GM12878 (cell line): ENCODE measurements at regions not wholly inside any gene's neighbourhood (a gene's known extent, or its start where the extent isn't known, plus 50 kb on each side); places are given as distances from the start of the nearest gene placed in this dataset.

Experiments
- ATAC-seq: fragments of 200-7000 bp; cut with Tn5 transposase; 3 replicates; pipeline ENCODE4 v1.9.1; 2020; ENCODE audit warnings: mild to moderate bottlenecking, moderate library complexity
- BruUV-seq: library from RNA; stranded (reverse); fragments of 400-500 nt; replicated peaks from 2 replicates; lab custom pipeline; 2021; lab: Mats Ljungman, UMichigan
- CTCF ChIA-PET: fragments of 300-600 bp; sonication (Branson Sonifier 250); formaldehyde crosslinking; extraction: SDS; loops from one replicate; lab custom pipeline; 2021; ENCODE audit warnings: inconsistent platforms; lab: Yijun Ruan, JAX
- POLR2A ChIA-PET: fragments of 350-600 bp; formaldehyde crosslinking; extraction: SDS; loops from one replicate; lab custom pipeline; 2021; ENCODE audit warnings: inconsistent platforms; lab: Charles Lee
- RAD21 ChIA-PET: fragments of 300-600 bp; sonication (Branson Sonifier 250); formaldehyde crosslinking; loops from one replicate; lab custom pipeline; 2023; ENCODE audit warnings: antibody characterized with exemption; ENCODE audit not compliant: unreplicated experiment; lab: Charles Lee
- SMC1A ChIA-PET: fragments of 300-600 bp; sonication (Branson Sonifier 250); formaldehyde crosslinking; loops from one replicate; lab custom pipeline; 2023; ENCODE audit not compliant: unreplicated experiment, uncharacterized antibody; lab: Charles Lee
- DNase-seq: peaks from one replicate; pipeline ENCODE4 v3.0.0-alpha.2; 2011; ENCODE audit warnings: low read depth, low spot score
- FAIRE-seq: peaks from 3 replicates; lab custom pipeline; 2011; peaks lifted over from hg19 to GRCh38; lab: Jason Lieb, UNC
- H2AFZ ChIP-seq: 2 replicates; pipeline ENCODE4 v1.6.0; 2011; ENCODE audit warnings: low read depth, low read length, control low read depth; ENCODE audit not compliant: control insufficient read depth
- H3K27ac ChIP-seq: 2 replicates; pipeline ENCODE4 v1.5.1; 2011; ENCODE audit warnings: control low read depth; ENCODE audit not compliant: control insufficient read depth, insufficient read depth
- H3K27me3 ChIP-seq, 2 experiments: replicated peaks in 1 of 2; 2 replicates each; pipeline versions ENCODE4 v1.6.0 to v1.6.1; 2011; ENCODE audit warnings: low read length in 1 of 2; ENCODE audit not compliant: control insufficient read depth in 2 of 2, insufficient read depth in 2 of 2
- H3K36me3 ChIP-seq, 2 experiments: 2 replicates each; pipeline ENCODE4 v1.5.1; 2011; ENCODE audit warnings: low read length in 1 of 2; ENCODE audit not compliant: control insufficient read depth in 2 of 2, insufficient read depth in 2 of 2
- H3K4me1 ChIP-seq: 2 replicates; pipeline ENCODE4 v1.6.1; 2011; ENCODE audit warnings: mild to moderate bottlenecking, low read length, moderate library complexity, mixed read lengths; ENCODE audit not compliant: control insufficient read depth, insufficient read depth
- H3K4me2 ChIP-seq: 2 replicates; pipeline ENCODE4 v1.6.0; 2011; ENCODE audit warnings: control low read depth; ENCODE audit not compliant: control insufficient read depth, insufficient read depth
- H3K4me3 ChIP-seq: fragments of 200-600 bp; sonication (generic); 2 replicates; pipeline ENCODE4 v1.5.1; 2016
- H3K79me2 ChIP-seq: 2 replicates; pipeline ENCODE4 v1.6.0; 2011; ENCODE audit warnings: low read length; ENCODE audit not compliant: control insufficient read depth, insufficient read depth
- H3K9ac ChIP-seq: 2 replicates; pipeline ENCODE4 v1.8.0; 2011; ENCODE audit warnings: low read length, control low read depth, mixed read lengths; ENCODE audit not compliant: control insufficient read depth, insufficient read depth
- H3K9me3 ChIP-seq: replicated peaks from 3 replicates; pipeline ENCODE4 v1.5.1; 2011; ENCODE audit warnings: mild to moderate bottlenecking, low read length; ENCODE audit not compliant: control insufficient read depth, insufficient read depth
- H4K20me1 ChIP-seq: 2 replicates; pipeline ENCODE4 v1.6.0; 2011; ENCODE audit not compliant: control insufficient read depth, insufficient read depth
- CBX3 ChIP-seq: fragments of 200-600 bp; sonication (generic); IDR thresholded peaks from 2 replicates; pipeline ENCODE4 v1.6.1; 2016; ENCODE audit warnings: low read depth, borderline replicate concordance
- CEBPB ChIP-seq, 2 experiments: fragments of 150-350 bp in 1 of 2; IDR thresholded peaks; 2 replicates each; pipeline ENCODE4 v1.6.1; 2012 to 2014; ENCODE audit warnings: low read depth in 2 of 2, low read length in 2 of 2, borderline replicate concordance in 1 of 2, inconsistent platforms in 1 of 2
- EP300 ChIP-seq, 2 experiments: fragments of 150-350 bp in 1 of 2; IDR thresholded peaks; 2 replicates each; pipeline ENCODE4 v1.6.1; 2011 to 2012; ENCODE audit warnings: low read depth in 2 of 2, low read length in 2 of 2, borderline replicate concordance in 1 of 2, improper control_type of control experiment in 1 of 2, inconsistent platforms in 1 of 2; ENCODE audit not compliant: control insufficient read depth in 1 of 2
- GATAD2B ChIP-seq: fragments of 450-650 bp; conservative IDR thresholded peaks from 2 replicates; pipeline ENCODE4 v1.6.1; 2017; ENCODE audit warnings: low read depth, mild to moderate bottlenecking, moderate library complexity
- NFYB ChIP-seq: IDR thresholded peaks from 2 replicates; pipeline ENCODE4 v1.6.1; 2011; ENCODE audit warnings: low read depth, mild to moderate bottlenecking, low read length, improper control_type of control experiment, moderate library complexity; ENCODE audit not compliant: insufficient read depth
- PAX5 ChIP-seq: IDR thresholded peaks from 2 replicates; pipeline ENCODE4 v1.6.1; 2011; ENCODE audit warnings: low read depth, low read length, borderline replicate concordance
- PKNOX1 ChIP-seq: fragments of 450-650 bp; IDR thresholded peaks from 2 replicates; pipeline ENCODE4 v1.6.1; 2016; ENCODE audit warnings: mild to moderate bottlenecking
- SMAD1 ChIP-seq: fragments of 450-650 bp; IDR thresholded peaks from 2 replicates; pipeline ENCODE4 v1.6.1; 2018; ENCODE audit warnings: mild to moderate bottlenecking, low read depth; ENCODE audit not compliant: partially characterized antibody
- SMAD5 ChIP-seq: IDR thresholded peaks from 2 replicates; pipeline ENCODE4 v1.6.1; 2016; ENCODE audit warnings: antibody characterized with exemption, low read depth
- SPI1 ChIP-seq: IDR thresholded peaks from 2 replicates; pipeline ENCODE4 v1.6.1; 2011; ENCODE audit warnings: low read depth, mild to moderate bottlenecking, low read length, moderate library complexity, borderline replicate concordance; ENCODE audit not compliant: insufficient read depth
- TARDBP ChIP-seq: IDR thresholded peaks from 2 replicates; pipeline ENCODE4 v1.6.1; 2016; ENCODE audit warnings: borderline replicate concordance
- TCF7 ChIP-seq: IDR thresholded peaks from 2 replicates; pipeline ENCODE4 v1.6.1; 2014; ENCODE audit warnings: antibody characterized with exemption, borderline replicate concordance
- ZNF207 ChIP-seq: fragments of 450-650 bp; IDR thresholded peaks from 2 replicates; pipeline ENCODE4 v1.6.1; 2014; ENCODE audit warnings: antibody characterized with exemption, mild to moderate bottlenecking, borderline replicate concordance
- ZZZ3 ChIP-seq: IDR thresholded peaks from 2 replicates; pipeline ENCODE4 v1.6.1; 2011; ENCODE audit warnings: low read depth; ENCODE audit not compliant: control insufficient read depth, insufficient read length
- WGBS: methylation state at CpG from one replicate; pipeline ENCODE4 v1.1.6; 2016; ENCODE audit warnings: low lambda C conversion rate; ENCODE audit not compliant: insufficient replicate concordance, insufficient coverage; ENCODE audit errors: missing lambda C conversion rate; 5-methylcytosine and 5-hydroxymethylcytosine counted together
- in situ Hi-C: fragments of 300-500 bp; cut with MboI; formaldehyde crosslinking; loops from 9 replicates; pipeline ENCODE4 v1.14.3; 2018; ENCODE audit warnings: mixed read lengths
- intact Hi-C: fragments of 100-400 bp; cut with micrococcal nuclease; formaldehyde crosslinking; loops from one replicate; pipeline ENCODE4 v1.14.2; 2022; ENCODE audit not compliant: unreplicated experiment
- TF ChIP-seq, protein P1 (sequence below): fragments of 450-650 bp; IDR thresholded peaks from 2 replicates; pipeline ENCODE4 v1.6.1; 2016; ENCODE audit warnings: mild to moderate bottlenecking
- TF ChIP-seq, protein P2 (sequence below): fragments of 450-650 bp; formaldehyde crosslinking; IDR thresholded peaks from 2 replicates; pipeline ENCODE4 v1.4.0; 2020; ENCODE audit warnings: mild to moderate bottlenecking, moderate library complexity

- Histone ChIP-seq H4K20me1 (no peaks in the 10 kb centered on the region), H3K4me1 (no peaks in the 10 kb centered on the region), H3K9ac (no peak overlapping the region), H3K79me2 (no peaks in the 10 kb centered on the region), H3K27ac (no peak overlapping the region), H3K9me3 (no peaks in the 10 kb centered on the region), H3K36me3 (no peaks in the 10 kb centered on the region), H3K27me3 (no peaks in the 10 kb centered on the region), H2AFZ (no peak overlapping the region), H3K4me3 (no peak overlapping the region), H3K4me2 (no peak overlapping the region)
- in situ Hi-C loops, result no loop called here
- peak; percentile 44; the same call in 2 of the 3 replicates for ATAC-seq
- no TSS peak for BruUV-seq
- ChIA-PET CTCF (interaction anchor here (1.0 kb wide), 1 partner anchor 17 kb away, joined by 3 read pairs; no protein-coding TSS in a partner anchor), POLR2A (no interaction called here), RAD21 (interaction anchor here (1.1 kb wide), 1 partner anchor 15 kb away, joined by 3 read pairs; no protein-coding TSS in a partner anchor), SMC1A (interaction anchor here (0.9 to 1.4 kb wide), 2 partner anchors 9 to 20 kb away, joined by 3 to 4 read pairs; no protein-coding TSS in a partner anchor)
- DNase-seq, result no peak
- TF ChIP-seq CEBPB (IDR thresholded peaks at IDR 0.05; ENCODE audit: borderline replicate concordance in 1 of 2, low read depth in 2 of 2, low read length in 2 of 2) (no peak), GATAD2B (no peak), SMAD5 (no peak), TARDBP (no peak), PAX5 (no peak), SMAD1 (no peak), CBX3 (no peak), TCF7 (no peak), EP300 (IDR thresholded peaks at IDR 0.05; ENCODE audit: borderline replicate concordance in 1 of 2, control insufficient read depth in 1 of 2, low read depth in 2 of 2, low read length in 2 of 2) (no peak), ZZZ3 (no peak), ZNF207 (no peak), SPI1 (no peak; the same call in 1 of the 2 replicates), NFYB (no peak), PKNOX1 (no peak)
- TF ChIP-seq, protein P1, sequence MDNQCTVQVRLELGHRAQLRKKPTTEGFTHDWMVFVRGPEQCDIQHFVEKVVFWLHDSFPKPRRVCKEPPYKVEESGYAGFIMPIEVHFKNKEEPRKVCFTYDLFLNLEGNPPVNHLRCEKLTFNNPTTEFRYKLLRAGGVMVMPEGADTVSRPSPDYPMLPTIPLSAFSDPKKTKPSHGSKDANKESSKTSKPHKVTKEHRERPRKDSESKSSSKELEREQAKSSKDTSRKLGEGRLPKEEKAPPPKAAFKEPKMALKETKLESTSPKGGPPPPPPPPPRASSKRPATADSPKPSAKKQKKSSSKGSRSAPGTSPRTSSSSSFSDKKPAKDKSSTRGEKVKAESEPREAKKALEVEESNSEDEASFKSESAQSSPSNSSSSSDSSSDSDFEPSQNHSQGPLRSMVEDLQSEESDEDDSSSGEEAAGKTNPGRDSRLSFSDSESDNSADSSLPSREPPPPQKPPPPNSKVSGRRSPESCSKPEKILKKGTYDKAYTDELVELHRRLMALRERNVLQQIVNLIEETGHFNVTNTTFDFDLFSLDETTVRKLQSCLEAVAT, result no peak
- TF ChIP-seq, protein P2, sequence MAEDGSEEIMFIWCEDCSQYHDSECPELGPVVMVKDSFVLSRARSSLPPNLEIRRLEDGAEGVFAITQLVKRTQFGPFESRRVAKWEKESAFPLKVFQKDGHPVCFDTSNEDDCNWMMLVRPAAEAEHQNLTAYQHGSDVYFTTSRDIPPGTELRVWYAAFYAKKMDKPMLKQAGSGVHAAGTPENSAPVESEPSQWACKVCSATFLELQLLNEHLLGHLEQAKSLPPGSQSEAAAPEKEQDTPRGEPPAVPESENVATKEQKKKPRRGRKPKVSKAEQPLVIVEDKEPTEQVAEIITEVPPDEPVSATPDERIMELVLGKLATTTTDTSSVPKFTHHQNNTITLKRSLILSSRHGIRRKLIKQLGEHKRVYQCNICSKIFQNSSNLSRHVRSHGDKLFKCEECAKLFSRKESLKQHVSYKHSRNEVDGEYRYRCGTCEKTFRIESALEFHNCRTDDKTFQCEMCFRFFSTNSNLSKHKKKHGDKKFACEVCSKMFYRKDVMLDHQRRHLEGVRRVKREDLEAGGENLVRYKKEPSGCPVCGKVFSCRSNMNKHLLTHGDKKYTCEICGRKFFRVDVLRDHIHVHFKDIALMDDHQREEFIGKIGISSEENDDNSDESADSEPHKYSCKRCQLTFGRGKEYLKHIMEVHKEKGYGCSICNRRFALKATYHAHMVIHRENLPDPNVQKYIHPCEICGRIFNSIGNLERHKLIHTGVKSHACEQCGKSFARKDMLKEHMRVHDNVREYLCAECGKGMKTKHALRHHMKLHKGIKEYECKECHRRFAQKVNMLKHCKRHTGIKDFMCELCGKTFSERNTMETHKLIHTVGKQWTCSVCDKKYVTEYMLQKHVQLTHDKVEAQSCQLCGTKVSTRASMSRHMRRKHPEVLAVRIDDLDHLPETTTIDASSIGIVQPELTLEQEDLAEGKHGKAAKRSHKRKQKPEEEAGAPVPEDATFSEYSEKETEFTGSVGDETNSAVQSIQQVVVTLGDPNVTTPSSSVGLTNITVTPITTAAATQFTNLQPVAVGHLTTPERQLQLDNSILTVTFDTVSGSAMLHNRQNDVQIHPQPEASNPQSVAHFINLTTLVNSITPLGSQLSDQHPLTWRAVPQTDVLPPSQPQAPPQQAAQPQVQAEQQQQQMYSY (CRISPR knock-in tag), result no peak
- WGBS, result 38% methylated on average over 3 of the region's 3 CpGs
- intact Hi-C loops, result no loop called here
- FAIRE-seq, result no peak
These were observed 857.9 kb upstream of the HTR2C start for GRCh38 chrX:113726009-113726408.
